Thyroid gland (tissue), 4 donors: ENCODE measurements at regions not wholly inside any gene's neighbourhood (a gene's known extent, or its start where the extent isn't known, plus 50 kb on each side); places are given as distances from the start of the nearest gene placed in this dataset.

Source experiments
- POLR2A ChIP-seq, 2 donors: fragments of 450-650 bp; IDR thresholded peaks; one replicate each; pipeline ENCODE4 v1.6.1; 2017; ENCODE audit warnings: antibody characterized with exemption in 2 of 2, mild to moderate bottlenecking in 2 of 2, moderate library complexity in 1 of 2
- TF ChIP-seq, protein P1 (sequence below), 6 experiments: fragments of 200-600 bp in 3 of 6; fragments of 450-650 bp in 3 of 6; sonication (generic) in 3 of 6; IDR thresholded peaks; one replicate each; pipeline ENCODE4 v1.5.1; 2016 to 2019; ENCODE audit warnings: antibody characterized with exemption in 6 of 6, mild to moderate bottlenecking in 2 of 6, inconsistent platforms in 1 of 6, moderate library complexity in 1 of 6

- TF ChIP-seq, protein P1, sequence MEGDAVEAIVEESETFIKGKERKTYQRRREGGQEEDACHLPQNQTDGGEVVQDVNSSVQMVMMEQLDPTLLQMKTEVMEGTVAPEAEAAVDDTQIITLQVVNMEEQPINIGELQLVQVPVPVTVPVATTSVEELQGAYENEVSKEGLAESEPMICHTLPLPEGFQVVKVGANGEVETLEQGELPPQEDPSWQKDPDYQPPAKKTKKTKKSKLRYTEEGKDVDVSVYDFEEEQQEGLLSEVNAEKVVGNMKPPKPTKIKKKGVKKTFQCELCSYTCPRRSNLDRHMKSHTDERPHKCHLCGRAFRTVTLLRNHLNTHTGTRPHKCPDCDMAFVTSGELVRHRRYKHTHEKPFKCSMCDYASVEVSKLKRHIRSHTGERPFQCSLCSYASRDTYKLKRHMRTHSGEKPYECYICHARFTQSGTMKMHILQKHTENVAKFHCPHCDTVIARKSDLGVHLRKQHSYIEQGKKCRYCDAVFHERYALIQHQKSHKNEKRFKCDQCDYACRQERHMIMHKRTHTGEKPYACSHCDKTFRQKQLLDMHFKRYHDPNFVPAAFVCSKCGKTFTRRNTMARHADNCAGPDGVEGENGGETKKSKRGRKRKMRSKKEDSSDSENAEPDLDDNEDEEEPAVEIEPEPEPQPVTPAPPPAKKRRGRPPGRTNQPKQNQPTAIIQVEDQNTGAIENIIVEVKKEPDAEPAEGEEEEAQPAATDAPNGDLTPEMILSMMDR (IDR thresholded peaks at IDR 0.05) = no peak
- no peak for TF ChIP-seq POLR2A (IDR thresholded peaks at IDR 0.05)
Measured at GRCh38 chr11:80533463-80533862, 1092.6 kb upstream of the TENM4 start.
